Activated CD4-positive, alpha-beta memory T cell treated with anti-CD3 and anti-CD28 coated beads for 36 hours (primary cell): ENCODE measurements at regions not wholly inside any gene's neighbourhood (a gene's known extent, or its start where the extent isn't known, plus 50 kb on each side); places are given as distances from the start of the nearest gene placed in this dataset.

Experiments
- CTCF ChIA-PET: fragments of 350-600 bp; sonication (Branson Sonifier 250); formaldehyde crosslinking; loops from one replicate; lab custom pipeline; 2021; ENCODE audit warnings: antibody characterized with exemption, inconsistent platforms; lab: Charles Lee
- POLR2A ChIA-PET: fragments of 350-600 bp; sonication (Branson Sonifier 250); formaldehyde crosslinking; loops from one replicate; lab custom pipeline; 2021; ENCODE audit warnings: antibody characterized with exemption; lab: Charles Lee
- DNase-seq: peaks from one replicate; pipeline ENCODE4 v3.0.0-alpha.2; 2020
- H3K27ac Mint-ChIP-seq: one replicate; pipeline ENCODE4 v1.8.0; 2021; ENCODE audit warnings: mixed read lengths
- H3K27me3 Mint-ChIP-seq: one replicate; pipeline ENCODE4 v1.8.0; 2021; ENCODE audit warnings: mixed read lengths
- H3K36me3 Mint-ChIP-seq: one replicate; pipeline ENCODE4 v1.8.0; 2021; ENCODE audit warnings: mixed read lengths
- H3K4me1 Mint-ChIP-seq: one replicate; pipeline ENCODE4 v1.8.0; 2021; ENCODE audit warnings: low read depth, mixed read lengths
- H3K4me3 Mint-ChIP-seq: one replicate; pipeline ENCODE4 v1.8.0; 2021; ENCODE audit warnings: mild to moderate bottlenecking, mixed read lengths
- H3K9me3 Mint-ChIP-seq: one replicate; pipeline ENCODE4 v1.8.0; 2021; ENCODE audit warnings: mixed read lengths
- intact Hi-C: fragments of 100-400 bp; cut with micrococcal nuclease; formaldehyde crosslinking; loops from one replicate; pipeline ENCODE4 v1.15.1; 2023

DNA sequence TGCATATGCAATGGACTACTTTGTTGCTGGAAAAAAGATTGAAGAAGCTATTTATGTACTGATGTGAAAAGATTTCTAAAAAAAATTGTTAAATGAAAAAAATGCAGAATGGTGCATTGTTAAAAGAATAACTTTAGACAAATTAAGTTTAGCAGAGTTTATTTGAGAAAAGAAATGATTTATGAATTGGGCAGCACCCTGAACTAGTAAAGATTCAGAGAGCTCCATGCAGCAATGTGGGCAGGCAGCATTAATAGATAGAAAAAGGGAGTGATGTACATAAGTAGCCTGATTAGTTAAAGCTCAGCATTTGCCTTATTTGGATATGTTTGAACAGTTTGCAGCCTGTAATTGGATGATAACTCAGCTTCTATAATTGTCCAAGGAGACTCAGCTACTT, 677.9 kb upstream of the SEMA6A start:
- no peaks in the 10 kb centered on the region for H3K27me3 Mint-ChIP-seq
- intact Hi-C loops = no loop called here
- ChIA-PET POLR2A (no interaction called here), CTCF (no interaction called here)
- H3K4me3 Mint-ChIP-seq = no peak overlapping the region
- H3K27ac Mint-ChIP-seq = no peak overlapping the region
- DNase-seq = no peak
- H3K9me3 Mint-ChIP-seq = no peaks in the 10 kb centered on the region
- H3K4me1 Mint-ChIP-seq = no peaks in the 10 kb centered on the region
- no peaks in the 10 kb centered on the region for H3K36me3 Mint-ChIP-seq

DNA sequence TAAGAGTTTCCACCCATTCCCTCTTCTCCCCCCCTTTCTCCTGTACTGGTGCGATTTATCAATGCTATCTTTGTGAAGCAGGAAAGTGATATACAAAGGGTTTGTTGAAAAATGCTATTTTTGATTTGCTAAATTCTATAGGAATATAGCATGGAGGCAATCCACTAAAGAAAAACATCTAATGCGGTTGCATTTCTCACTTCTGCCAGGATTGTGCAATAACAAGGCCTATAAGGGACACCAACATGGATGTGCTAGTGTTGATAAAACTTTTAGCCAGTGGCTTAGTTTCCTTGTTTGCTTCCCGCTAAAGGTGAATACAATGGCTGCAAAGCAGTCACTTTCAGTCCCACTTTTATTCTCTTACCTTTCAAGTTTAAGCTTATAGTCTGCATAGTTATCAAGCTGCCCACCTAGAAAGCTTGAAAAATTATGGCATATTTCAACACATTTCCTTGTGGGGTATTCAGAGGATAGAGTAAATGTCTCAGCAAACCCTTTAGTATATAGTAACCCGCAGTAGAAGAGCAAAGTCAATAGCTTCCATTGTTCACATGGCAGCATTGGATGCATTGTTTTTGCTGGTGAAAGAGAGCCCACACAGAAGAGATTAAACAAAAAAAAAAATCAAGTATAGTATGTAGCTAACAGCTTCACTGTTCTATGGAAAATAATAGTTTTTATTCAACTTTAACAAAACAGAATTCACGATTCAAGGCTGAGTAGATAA, 674.6 kb upstream of the SEMA6A start:
- Mint-ChIP-seq H3K4me1 (no peaks in the 10 kb centered on the region), H3K4me3 (no peak overlapping the region), H3K9me3 (peaks cover 3% of the 10 kb centered on the region), H3K36me3 (no peaks in the 10 kb centered on the region), H3K27ac (no peak overlapping the region), H3K27me3 (no peaks in the 10 kb centered on the region)
- intact Hi-C loops = no loop called here
- DNase-seq = no peak
- CTCF ChIA-PET = no interaction called here
- POLR2A ChIA-PET = interaction anchor here (0.5 kb wide), 1 partner anchor 108 kb away, joined by 3 read pairs; no protein-coding TSS in a partner anchor

DNA sequence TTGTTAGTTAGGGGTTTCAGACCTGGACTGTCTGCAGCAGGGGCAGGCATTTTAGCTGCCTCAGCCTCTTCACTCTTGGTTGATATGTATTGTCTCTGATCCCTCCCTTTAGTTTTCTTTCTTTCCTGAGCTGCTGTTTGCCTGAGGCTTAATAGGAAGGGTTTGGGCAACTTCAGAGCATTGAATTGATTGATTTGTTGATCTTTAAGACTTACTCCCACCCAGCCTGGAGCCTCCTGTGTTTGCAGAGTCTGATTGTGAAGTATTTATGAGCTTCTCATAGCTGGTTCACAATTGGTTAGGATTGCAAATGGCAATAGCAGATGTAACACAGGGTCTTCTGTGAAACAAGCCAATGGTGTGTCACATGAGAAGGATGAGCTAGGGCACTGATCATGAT, 671.8 kb upstream of the SEMA6A start:
- no peaks in the 10 kb centered on the region for H3K36me3 Mint-ChIP-seq
- H3K9me3 Mint-ChIP-seq = peaks cover 3% of the 10 kb centered on the region
- no peaks in the 10 kb centered on the region for H3K27me3 Mint-ChIP-seq
- no peak overlapping the region for H3K4me3 Mint-ChIP-seq
- no peak for DNase-seq
- H3K4me1 Mint-ChIP-seq = no peaks in the 10 kb centered on the region
- H3K27ac Mint-ChIP-seq = no peak overlapping the region
- ChIA-PET POLR2A (no interaction called here), CTCF (no interaction called here)
- intact Hi-C loops = no loop called here

DNA sequence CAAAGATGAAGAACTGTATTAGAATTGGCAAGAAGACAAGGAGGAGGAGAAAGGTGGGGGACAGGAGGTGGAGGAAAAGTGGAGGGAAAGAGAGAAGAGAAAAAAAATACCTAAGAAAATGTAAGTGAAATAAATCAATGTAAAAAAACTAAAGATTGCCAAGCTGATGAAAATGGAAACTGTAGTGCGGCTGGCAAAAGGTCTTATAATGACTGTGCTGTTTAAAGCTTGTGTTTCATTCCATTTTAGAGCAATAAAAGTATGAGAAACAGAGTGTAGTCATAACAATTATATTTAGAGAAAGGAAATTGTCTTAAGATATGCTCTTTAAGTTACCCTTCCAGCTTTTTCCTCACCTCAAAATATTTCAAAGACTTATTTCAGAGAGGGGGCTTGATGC, 670.5 kb upstream of the SEMA6A start:
- no peaks in the 10 kb centered on the region for H3K27me3 Mint-ChIP-seq
- CTCF ChIA-PET = no interaction called here
- intact Hi-C loops = no loop called here
- H3K4me3 Mint-ChIP-seq = no peak overlapping the region
- H3K4me1 Mint-ChIP-seq = no peaks in the 10 kb centered on the region
- POLR2A ChIA-PET = no interaction called here
- H3K27ac Mint-ChIP-seq = no peak overlapping the region
- peaks cover 3% of the 10 kb centered on the region for H3K9me3 Mint-ChIP-seq
- no peak for DNase-seq
- H3K36me3 Mint-ChIP-seq = no peaks in the 10 kb centered on the region

DNA sequence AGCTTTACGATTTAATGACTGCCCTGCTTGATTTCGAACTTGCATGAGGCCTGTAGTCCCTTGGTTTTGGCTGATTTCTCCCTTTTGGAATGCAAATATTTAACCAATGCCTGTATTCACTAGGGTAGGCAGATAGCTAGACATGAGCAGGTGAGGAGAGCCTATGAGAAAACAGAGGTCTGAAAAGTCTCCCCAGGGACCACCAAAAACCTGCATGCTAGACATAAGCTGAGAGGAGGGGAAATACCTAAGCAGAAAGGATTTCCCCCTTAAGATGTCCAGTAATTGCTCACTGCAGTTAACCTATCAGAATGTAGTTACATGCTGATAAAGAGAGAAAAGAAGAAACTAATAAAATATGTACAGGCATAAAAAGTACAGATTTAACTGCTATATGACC, 667.4 kb upstream of the SEMA6A start:
- H3K4me1 Mint-ChIP-seq = no peaks in the 10 kb centered on the region
- no peaks in the 10 kb centered on the region for H3K36me3 Mint-ChIP-seq
- CTCF ChIA-PET = no interaction called here
- POLR2A ChIA-PET = no interaction called here
- no peak overlapping the region for H3K27ac Mint-ChIP-seq
- no peak for DNase-seq
- H3K27me3 Mint-ChIP-seq = no peaks in the 10 kb centered on the region
- H3K4me3 Mint-ChIP-seq = no peak overlapping the region
- H3K9me3 Mint-ChIP-seq = peaks cover 3% of the 10 kb centered on the region
- intact Hi-C loops = no loop called here

DNA sequence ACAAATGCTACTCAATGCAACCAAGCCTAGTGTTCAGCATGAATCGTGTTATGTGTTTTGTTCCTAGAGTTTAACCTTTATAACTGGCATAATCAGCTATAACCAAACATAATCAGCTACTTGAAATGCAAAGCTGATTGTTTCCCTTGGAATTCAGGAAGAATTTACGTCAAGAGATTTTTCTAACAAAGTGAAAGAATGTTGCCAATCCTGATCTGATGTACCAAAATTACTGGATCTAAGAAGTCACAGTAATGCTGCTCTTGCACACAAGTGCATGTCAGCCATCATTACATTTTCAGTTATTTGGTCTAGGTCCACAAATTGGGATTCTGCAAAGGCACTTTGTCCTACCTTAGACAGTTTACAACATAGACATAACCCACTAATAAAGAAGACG, 662.3 kb upstream of the SEMA6A start:
- intact Hi-C loops = no loop called here

DNA sequence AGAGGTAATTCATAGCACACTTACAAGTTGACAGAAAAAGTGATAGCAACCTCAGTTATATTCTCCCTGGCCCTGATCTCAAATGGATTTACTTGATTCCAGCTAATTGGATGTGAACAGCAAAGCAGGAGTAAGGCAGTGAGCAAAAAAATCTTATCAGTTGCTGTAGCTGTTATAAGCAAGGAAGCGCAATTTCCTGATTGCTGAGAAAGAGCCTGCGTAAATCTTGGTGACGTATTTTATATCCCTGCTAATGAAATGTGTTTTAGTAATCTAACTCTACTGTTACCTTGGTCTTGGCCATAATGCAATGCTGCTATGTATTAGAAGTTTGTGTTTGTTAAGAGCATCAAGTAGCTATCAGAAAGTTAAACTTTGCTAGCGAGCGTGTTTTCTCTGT, 661.2 kb upstream of the SEMA6A start:
- intact Hi-C loops = no loop called here
- H3K36me3 Mint-ChIP-seq = no peaks in the 10 kb centered on the region
- ChIA-PET CTCF (no interaction called here), POLR2A (no interaction called here)
- no peak for DNase-seq
- H3K4me1 Mint-ChIP-seq = no peaks in the 10 kb centered on the region
- no peak overlapping the region for H3K4me3 Mint-ChIP-seq
- H3K27ac Mint-ChIP-seq = no peak overlapping the region
- H3K9me3 Mint-ChIP-seq = peaks cover 3% of the 10 kb centered on the region
- no peaks in the 10 kb centered on the region for H3K27me3 Mint-ChIP-seq

More for the DNA sequence above, 662.3 kb upstream of the SEMA6A start:
- Mint-ChIP-seq H3K36me3 (no peaks in the 10 kb centered on the region), H3K4me3 (no peak overlapping the region), H3K27me3 (no peaks in the 10 kb centered on the region), H3K4me1 (no peaks in the 10 kb centered on the region), H3K9me3 (peaks cover 3% of the 10 kb centered on the region), H3K27ac (no peak overlapping the region)
- DNase-seq = no peak
- ChIA-PET CTCF (no interaction called here), POLR2A (no interaction called here)

DNA sequence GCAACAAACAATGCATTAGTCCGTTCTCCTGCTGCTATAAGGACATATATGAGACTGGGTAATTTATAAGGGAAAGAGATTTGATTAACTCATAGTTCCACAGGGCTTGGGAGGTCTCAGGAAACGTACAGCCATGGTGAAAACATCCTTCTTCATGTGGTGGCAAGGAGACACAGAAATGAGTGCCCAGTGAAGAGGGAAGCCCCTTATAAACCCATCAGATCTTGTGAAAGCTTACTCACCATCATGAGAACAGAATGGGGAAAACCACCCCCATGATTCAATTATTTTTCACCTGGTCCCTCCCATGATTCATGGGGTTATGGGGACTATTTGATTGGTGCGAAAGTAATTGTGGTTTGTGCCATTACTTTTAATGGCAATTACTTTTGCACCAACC, 655.8 kb upstream of the SEMA6A start:
- intact Hi-C loops = no loop called here
- Mint-ChIP-seq H3K36me3 (no peaks in the 10 kb centered on the region), H3K27me3 (no peaks in the 10 kb centered on the region), H3K4me3 (no peak overlapping the region), H3K4me1 (no peaks in the 10 kb centered on the region), H3K9me3 (no peaks in the 10 kb centered on the region), H3K27ac (no peak overlapping the region)
- CTCF ChIA-PET = no interaction called here
- no peak for DNase-seq
- POLR2A ChIA-PET = no interaction called here

DNA sequence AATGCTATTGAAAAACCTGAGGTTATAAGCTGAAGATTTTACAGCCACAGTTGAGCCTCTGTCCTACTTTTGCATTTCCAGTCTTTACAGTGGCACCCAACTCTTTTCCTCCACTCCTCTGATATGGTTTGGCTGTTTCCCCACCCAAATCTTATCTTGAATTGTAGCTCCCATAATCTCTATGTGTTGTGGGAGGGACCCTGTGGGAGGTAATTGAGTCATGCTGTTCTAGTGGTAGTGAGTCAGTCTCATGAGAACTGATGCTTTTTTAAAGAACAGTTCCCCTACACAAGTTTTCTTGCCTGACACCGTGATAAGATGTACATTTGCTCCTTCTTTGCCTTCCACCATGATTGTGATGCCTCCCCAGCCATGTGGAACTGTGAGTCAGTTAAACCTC, 646.1 kb upstream of the SEMA6A start:
- H3K36me3 Mint-ChIP-seq = no peaks in the 10 kb centered on the region
- CTCF ChIA-PET = no interaction called here
- H3K27me3 Mint-ChIP-seq = no peaks in the 10 kb centered on the region
- no peaks in the 10 kb centered on the region for H3K4me1 Mint-ChIP-seq
- H3K27ac Mint-ChIP-seq = no peak overlapping the region
- no peak for DNase-seq
- POLR2A ChIA-PET = no interaction called here
- intact Hi-C loops = no loop called here
- H3K9me3 Mint-ChIP-seq = peaks cover 2% of the 10 kb centered on the region
- H3K4me3 Mint-ChIP-seq = no peak overlapping the region

DNA sequence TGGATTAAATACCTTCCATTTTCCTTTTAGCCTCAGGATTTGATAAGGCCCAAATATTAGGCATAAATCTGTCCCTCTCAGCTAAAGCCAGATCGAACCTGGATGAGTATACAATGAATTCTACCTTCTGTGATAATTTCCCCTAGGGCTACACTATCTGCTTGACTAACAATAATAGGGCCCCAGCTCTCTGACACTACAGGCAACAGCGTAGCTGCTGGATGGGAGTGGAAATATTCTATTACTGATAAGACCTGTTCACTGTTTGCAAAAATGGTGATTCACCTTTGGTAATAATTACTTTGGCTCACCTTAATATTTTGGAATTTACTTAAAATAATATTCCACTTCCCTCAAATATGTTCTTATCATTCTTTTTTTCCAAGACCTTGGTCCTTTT, 644.2 kb upstream of the SEMA6A start:
- intact Hi-C loops = no loop called here
- CTCF ChIA-PET = no interaction called here
- DNase-seq = no peak
- H3K27ac Mint-ChIP-seq = no peak overlapping the region
- POLR2A ChIA-PET = no interaction called here
- no peaks in the 10 kb centered on the region for H3K36me3 Mint-ChIP-seq
- H3K9me3 Mint-ChIP-seq = peaks cover 2% of the 10 kb centered on the region
- no peaks in the 10 kb centered on the region for H3K4me1 Mint-ChIP-seq
- no peak overlapping the region for H3K4me3 Mint-ChIP-seq
- no peaks in the 10 kb centered on the region for H3K27me3 Mint-ChIP-seq

DNA sequence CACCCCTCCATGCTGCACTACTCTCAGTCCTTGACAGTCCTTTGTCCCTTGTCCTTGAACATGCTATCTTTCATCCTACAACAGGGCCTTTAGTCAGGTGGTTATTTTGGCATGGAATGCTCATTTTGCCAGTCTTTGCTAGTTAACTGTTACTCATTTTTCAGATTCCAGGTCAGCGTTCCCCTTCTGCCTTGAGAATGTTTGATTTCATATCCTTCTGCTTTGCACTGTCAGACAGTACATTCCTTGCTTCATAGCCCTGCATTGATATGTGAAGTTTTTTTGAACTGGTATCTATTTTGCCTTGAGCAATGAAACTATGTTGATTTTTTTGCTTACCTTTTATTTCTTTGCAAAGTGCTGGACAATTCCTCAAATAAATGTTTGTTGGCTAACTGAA, 638.2 kb upstream of the SEMA6A start:
- intact Hi-C loops = no loop called here
- ChIA-PET POLR2A (no interaction called here), CTCF (no interaction called here)
- Mint-ChIP-seq H3K27ac (no peak overlapping the region), H3K4me1 (no peaks in the 10 kb centered on the region), H3K9me3 (no peaks in the 10 kb centered on the region), H3K27me3 (no peaks in the 10 kb centered on the region), H3K36me3 (no peaks in the 10 kb centered on the region), H3K4me3 (no peak overlapping the region)
- DNase-seq = no peak

DNA sequence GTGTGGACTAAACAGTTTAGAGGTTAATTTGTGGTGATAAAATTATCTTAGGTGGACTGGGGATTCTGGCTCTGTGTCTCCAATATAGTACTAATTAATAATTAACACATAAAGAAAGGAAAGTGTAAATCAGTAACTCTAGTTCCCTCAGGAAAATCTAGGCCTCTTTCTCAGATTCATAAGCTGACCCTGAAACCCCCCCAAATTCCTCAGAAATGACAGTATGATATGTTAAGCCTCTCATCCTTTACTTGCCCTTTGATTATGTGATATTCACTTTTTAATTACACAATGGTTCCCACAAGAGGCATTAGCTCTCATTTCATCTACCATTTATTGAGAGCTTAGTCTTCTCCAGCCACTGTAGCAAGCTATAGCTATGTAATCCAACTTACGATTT, 636.2 kb upstream of the SEMA6A start:
- Mint-ChIP-seq H3K27me3 (no peaks in the 10 kb centered on the region), H3K4me3 (no peak overlapping the region), H3K36me3 (no peaks in the 10 kb centered on the region), H3K4me1 (no peaks in the 10 kb centered on the region), H3K27ac (no peak overlapping the region), H3K9me3 (peaks cover 4% of the 10 kb centered on the region)
- ChIA-PET CTCF (no interaction called here), POLR2A (no interaction called here)
- DNase-seq = no peak
- intact Hi-C loops = no loop called here

DNA sequence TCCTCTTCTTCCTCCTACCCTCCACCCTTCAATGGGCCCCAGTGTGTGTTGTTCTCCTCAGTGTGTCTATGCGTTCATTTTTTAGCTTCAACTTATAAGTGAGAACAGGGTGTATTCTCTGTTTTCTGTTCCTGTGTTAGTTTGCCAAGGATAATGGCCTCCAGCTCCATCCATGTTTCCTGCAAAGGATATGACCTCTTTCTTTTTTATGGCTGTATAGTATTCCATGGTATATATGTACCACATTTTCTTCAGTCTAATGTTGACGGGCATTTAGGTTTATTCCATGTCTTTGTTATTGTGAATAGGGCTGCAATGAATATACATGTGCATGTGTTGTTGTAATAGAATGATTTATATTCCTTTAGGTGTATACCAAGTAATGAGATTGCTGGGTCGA, 634.9 kb upstream of the SEMA6A start:
- Mint-ChIP-seq H3K4me3 (no peak overlapping the region), H3K36me3 (no peaks in the 10 kb centered on the region), H3K9me3 (peaks cover 4% of the 10 kb centered on the region), H3K4me1 (no peaks in the 10 kb centered on the region), H3K27me3 (no peaks in the 10 kb centered on the region), H3K27ac (no peak overlapping the region)
- no peak for DNase-seq
- ChIA-PET POLR2A (no interaction called here), CTCF (no interaction called here)
- intact Hi-C loops = no loop called here
